ENCODE measurements at regions not wholly inside any gene's neighbourhood (a gene's known extent, or its start where the extent isn't known, plus 50 kb on each side); places are given as distances from the start of the nearest gene placed in this dataset.
"Not testable (repeated sequence)": the region's sequence is repeated elsewhere in the genome, so short reads cannot be mapped to it uniquely, and the experiment has no call there.

- not testable (repeated sequence) for DNase-seq
Observed at GRCh38 chr17:445839-446238, 93.2 kb upstream of the RPH3AL start, which contains the start of gene RFLNB. Gene RFLNB, minus strand, starts transcription at chr17:445939.

- no peak for DNase-seq
Observed at GRCh38 chr17:444879-445454, 92.4 kb upstream of the RPH3AL start.

GRCh38 chr17:443109-443508 lies 90.5 kb upstream of the RPH3AL start:
- no peak for DNase-seq

- DNase-seq = no peak
Observed at GRCh38 chr17:441155-441950, 88.7 kb upstream of the RPH3AL start.

- no peak for DNase-seq
Observed at GRCh38 chr17:438191-438590, 85.6 kb upstream of the RPH3AL start.

GRCh38 chr17:437545-437944 lies 84.9 kb upstream of the RPH3AL start:
- no peak for DNase-seq

GRCh38 chr17:436571-436970 lies 84.0 kb upstream of the RPH3AL start:
- no peak for DNase-seq

GRCh38 chr17:432471-432870 lies 79.9 kb upstream of the RPH3AL start:
- DNase-seq = not testable (repeated sequence)

GRCh38 chr17:431494-431893 lies 78.9 kb upstream of the RPH3AL start:
- no peak for DNase-seq

GRCh38 chr17:429589-429988 lies 77.0 kb upstream of the RPH3AL start:
- DNase-seq = no peak

- DNase-seq = no peak
Observed at GRCh38 chr17:428414-428813, 75.8 kb upstream of the RPH3AL start.

- DNase-seq = no peak
Observed at GRCh38 chr17:427891-428290, 75.3 kb upstream of the RPH3AL start.

GRCh38 chr17:427327-427726 lies 74.7 kb upstream of the RPH3AL start:
- no peak for DNase-seq

GRCh38 chr17:422196-422930 lies 69.8 kb upstream of the RPH3AL start:
- no peak for DNase-seq

GRCh38 chr17:420479-421175 lies 68.0 kb upstream of the RPH3AL start:
- no peak for DNase-seq

- DNase-seq = no peak
Observed at GRCh38 chr17:419073-419735, 66.6 kb upstream of the RPH3AL start.

- DNase-seq = no peak
Observed at GRCh38 chr17:418421-418751, 65.8 kb upstream of the RPH3AL start.

- DNase-seq = no peak
Observed at GRCh38 chr17:417691-418420, 65.2 kb upstream of the RPH3AL start.

- no peak for DNase-seq
Observed at GRCh38 chr17:416293-417206, 63.9 kb upstream of the RPH3AL start.

GRCh38 chr17:413706-414380 lies 61.2 kb upstream of the RPH3AL start:
- no peak for DNase-seq
